ENCODE measurements at regions not wholly inside any gene's neighbourhood (a gene's known extent, or its start where the extent isn't known, plus 50 kb on each side); places are given as distances from the start of the nearest gene placed in this dataset.

GRCh38 chr12:29908157-29908556, 124.4 kb upstream of the TMTC1 start:
- Histone ChIP-seq H3K9me3 (0 out of 3 replicates have a peak, but pooled peaks cover 2% of the 10 kb centered on the region), H3K4me3 (no peak overlapping the region), H3K27ac (no peak overlapping the region), H3K4me1 (no peaks in the 10 kb centered on the region), H3K4me2 (no peak overlapping the region)
- FAIRE-seq (no peak), ATAC-seq (no peak), DNase-seq (ENCODE audit: low read depth in 1 of 2, low spot score in 1 of 2) (no peak)
- 0% methylated on average over 1 of the region's 1 CpG for WGBS (ENCODE audit: missing lambda C conversion rate)
- no peak for TF ChIP-seq HES2 (IDR thresholded peaks at IDR 0.05)
- no peak for TF ChIP-seq RNF2 (IDR thresholded peaks at IDR 0.05; ENCODE audit: borderline replicate concordance, low read depth)
- TF ChIP-seq MAFK (IDR thresholded peaks at IDR 0.05; ENCODE audit: partially characterized antibody), result peak; percentile 61
- POLR2A ChIA-PET, result no interaction called here
- CTCF ChIA-PET, result no interaction called here

- DNase-seq (ENCODE audit: low read depth in 1 of 2, low spot score in 1 of 2), result no peak
- no peak for ATAC-seq
- H3K9me3 ChIP-seq, result 0 out of 3 replicates have a peak, but pooled peaks cover 2% of the 10 kb centered on the region
- CTCF ChIA-PET, result no interaction called here
- FAIRE-seq, result no peak
- H3K4me3 ChIP-seq, result no peak overlapping the region
- no peak overlapping the region for H3K4me2 ChIP-seq
- no peak for TF ChIP-seq RCOR1 (IDR thresholded peaks at IDR 0.05; ENCODE audit: low read depth, low read length)
- TF ChIP-seq JUN (IDR thresholded peaks at IDR 0.05), result no peak
- no peak for TF ChIP-seq RFX5 (IDR thresholded peaks at IDR 0.05)
- no peak for TF ChIP-seq RNF2 (IDR thresholded peaks at IDR 0.05; ENCODE audit: borderline replicate concordance, low read depth)
- no peak for TF ChIP-seq EHF (CRISPR knock-in tag; IDR thresholded peaks at IDR 0.05)
- no peak for TF ChIP-seq ZC3H11A (IDR thresholded peaks at IDR 0.05)
- no peak for TF ChIP-seq FOSB (CRISPR knock-in tag; IDR thresholded peaks at IDR 0.05)
- TF ChIP-seq PBX3 (IDR thresholded peaks at IDR 0.05), result no peak
- no peak for TF ChIP-seq PHF8 (IDR thresholded peaks at IDR 0.05; ENCODE audit: borderline replicate concordance, low read depth)
- TF ChIP-seq ZNF302 (CRISPR knock-in tag; IDR thresholded peaks at IDR 0.05), result no peak
- no peak for TF ChIP-seq E2F6 (IDR thresholded peaks at IDR 0.05; ENCODE audit: borderline replicate concordance, low read depth)
- TF ChIP-seq USF2 (IDR thresholded peaks at IDR 0.05), result no peak
- no peak for TF ChIP-seq RAD21 (conservative IDR thresholded peaks at IDR 0.05 in 1 of 2, IDR thresholded peaks at IDR 0.05 in 1 of 2)
- TF ChIP-seq ZSCAN20 (CRISPR knock-in tag; IDR thresholded peaks at IDR 0.05), result no peak
- H3K4me1 ChIP-seq, result no peaks in the 10 kb centered on the region
- 47% methylated on average over 4 of the region's 4 CpGs for WGBS (ENCODE audit: missing lambda C conversion rate)
- POLR2A ChIA-PET, result no interaction called here
- H3K27ac ChIP-seq, result no peak overlapping the region
Measured at GRCh38 chr12:29907461-29907860, 123.7 kb upstream of the TMTC1 start.

GRCh38 chr12:29902043-29902442, 118.3 kb upstream of the TMTC1 start:
- H3K9me3 ChIP-seq, result no peaks in the 10 kb centered on the region
- no peak overlapping the region for H3K27ac ChIP-seq
- WGBS (ENCODE audit: missing lambda C conversion rate), result 0% methylated on average over 2 of the region's 2 CpGs
- no peak overlapping the region for H3K4me3 ChIP-seq
- DNase-seq (ENCODE audit: low read depth in 1 of 2, low spot score in 1 of 2) (no peak), ATAC-seq (no peak), FAIRE-seq (no peak)
- no peak for TF ChIP-seq MAX (IDR thresholded peaks at IDR 0.05)
- TF ChIP-seq NPAS2 (CRISPR knock-in tag; IDR thresholded peaks at IDR 0.05; ENCODE audit: borderline replicate concordance), result no peak
- TF ChIP-seq REST (IDR thresholded peaks at IDR 0.05), result no peak
- TF ChIP-seq POLR2A (IDR thresholded peaks at IDR 0.05; ENCODE audit: low read length), result no peak
- TF ChIP-seq HMGXB4 (CRISPR knock-in tag; IDR thresholded peaks at IDR 0.05; ENCODE audit: borderline replicate concordance), result no peak
- TF ChIP-seq ZFP36 (IDR thresholded peaks at IDR 0.05; ENCODE audit: borderline replicate concordance, partially characterized antibody), result no peak
- TF ChIP-seq ZC3H11A (IDR thresholded peaks at IDR 0.05), result no peak
- no peak for TF ChIP-seq KDM5A (IDR thresholded peaks at IDR 0.05)
- CTCF ChIA-PET, result interaction anchor here (1.1 kb wide), 1 partner anchor 242 kb away, joined by 3 read pairs; no protein-coding TSS in a partner anchor
- POLR2A ChIA-PET, result no interaction called here
- no peaks in the 10 kb centered on the region for H3K4me1 ChIP-seq
- H3K4me2 ChIP-seq, result no peak overlapping the region

All from A549 (cell line).